NCI-H1048 (cell line): ENCODE measurements at regions not wholly inside any gene's neighbourhood (a gene's known extent, or its start where the extent isn't known, plus 50 kb on each side); places are given as distances from the start of the nearest gene placed in this dataset.

Experiments used
- DNase-seq: peaks from one replicate; lab custom pipeline; 2025; lab: John Stamatoyannopoulos, UW

DNA sequence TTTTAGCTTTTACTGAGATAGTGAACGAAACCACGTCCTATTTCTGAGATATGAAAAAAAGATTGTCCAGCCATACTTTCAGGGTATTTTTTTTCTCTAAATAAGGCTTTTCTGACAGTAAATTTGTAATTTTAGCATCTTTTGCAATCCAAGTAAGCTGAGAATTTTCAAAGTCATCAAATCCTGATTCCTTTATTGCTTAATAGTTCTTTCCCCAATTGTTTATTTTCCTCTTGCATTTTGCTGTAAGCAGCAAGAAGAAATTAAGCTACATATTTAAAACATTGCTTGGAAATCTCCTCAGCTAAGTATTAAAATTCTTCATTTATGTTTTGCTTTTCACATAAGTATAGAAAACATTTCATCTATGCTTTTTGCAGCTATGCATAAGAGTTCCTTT is 493.3 kb upstream of the CCDC179 start:
- no peak for DNase-seq

DNA sequence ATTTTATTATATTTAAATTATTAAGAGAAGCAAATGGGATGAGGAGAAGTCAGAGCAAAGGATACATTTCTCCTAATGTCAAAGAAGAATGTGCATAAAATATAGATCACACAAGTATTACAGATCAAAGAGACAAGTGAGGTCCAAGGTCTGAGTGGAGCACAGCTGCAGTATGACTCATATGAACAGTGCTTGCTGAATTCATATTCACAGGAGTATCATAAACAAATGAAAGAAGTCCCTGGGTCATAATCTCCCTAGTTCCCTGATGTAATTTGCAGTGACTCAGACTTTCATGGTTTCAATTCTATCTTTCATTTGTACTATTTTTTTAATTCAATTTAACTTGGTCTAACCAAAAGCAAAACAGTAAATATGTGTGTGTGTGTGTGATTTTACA is 499.0 kb upstream of the CCDC179 start:
- no peak for DNase-seq

GRCh38 chr11:23364076-23364475 is 503.8 kb upstream of the CCDC179 start:
- DNase-seq: no peak

DNA sequence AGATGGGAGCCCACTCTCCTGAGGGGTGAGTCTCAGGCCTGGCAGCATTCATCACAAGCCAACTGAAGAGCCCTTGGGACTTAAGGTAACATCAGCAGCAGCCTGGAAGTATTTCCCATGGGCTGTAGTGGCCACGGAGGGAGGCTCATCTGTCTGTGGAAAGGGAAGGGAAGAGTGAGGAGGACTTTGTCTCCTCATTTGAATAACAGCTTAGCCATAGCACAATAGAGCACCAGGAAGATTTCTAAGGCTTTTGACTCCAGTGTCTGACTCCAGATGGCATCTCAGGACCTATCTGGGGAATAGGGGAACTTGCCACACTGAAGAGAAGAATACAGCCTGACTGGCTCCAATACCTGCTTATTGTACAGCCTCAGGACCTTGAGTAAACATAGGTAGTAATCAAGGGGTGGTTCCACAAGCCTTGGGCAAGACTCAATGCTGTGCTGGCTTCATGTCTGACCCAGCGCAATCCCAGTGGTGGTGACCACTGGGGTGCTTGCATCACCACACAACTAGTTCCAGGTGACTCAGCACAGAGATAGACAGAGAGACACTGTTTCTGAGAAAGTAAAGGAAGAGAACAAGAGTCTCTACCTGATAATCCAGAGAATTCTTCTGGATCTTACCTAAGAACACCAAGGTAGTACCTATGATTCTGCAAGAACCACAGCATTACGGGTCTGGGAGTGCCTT is 510.5 kb upstream of the CCDC179 start:
- no peak for DNase-seq

- no peak for DNase-seq
These were observed 517.6 kb upstream of the CCDC179 start for GRCh38 chr11:23377909-23378308.

- DNase-seq: no peak
These were observed 530.8 kb upstream of the CCDC179 start for GRCh38 chr11:23391031-23391430.

- no peak for DNase-seq
These were observed 537.8 kb upstream of the CCDC179 start for GRCh38 chr11:23398052-23398451.

GRCh38 chr11:23399995-23400394 is 539.7 kb upstream of the CCDC179 start:
- DNase-seq: no peak

- DNase-seq: no peak
These were observed 543.2 kb upstream of the CCDC179 start for GRCh38 chr11:23403210-23404185.

GRCh38 chr11:23404225-23405160 is 544.2 kb upstream of the CCDC179 start:
- no peak for DNase-seq

- DNase-seq: no peak
These were observed 545.2 kb upstream of the CCDC179 start for GRCh38 chr11:23405350-23405937.

GRCh38 chr11:23406131-23406819 is 546.0 kb upstream of the CCDC179 start:
- DNase-seq: no peak

DNA sequence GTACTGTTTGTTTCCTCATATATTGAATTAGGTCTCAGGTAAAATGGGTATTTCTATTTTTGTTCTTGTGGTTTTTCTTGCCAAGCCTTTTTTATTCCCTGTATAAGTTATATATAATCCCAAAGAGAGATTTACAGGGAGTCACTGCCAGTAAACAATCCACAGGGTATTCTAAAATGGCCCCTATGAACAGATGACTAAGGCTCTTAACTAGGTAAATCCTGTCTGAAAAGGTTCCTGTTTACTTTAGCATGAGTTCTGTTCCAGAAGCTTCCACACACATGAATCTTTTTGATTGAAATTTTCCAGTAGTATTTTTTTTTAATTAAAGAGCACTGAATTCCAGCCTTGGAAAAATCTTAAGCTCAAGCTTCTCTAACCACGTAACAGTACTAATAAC is 552.8 kb upstream of the CCDC179 start:
- no peak for DNase-seq

DNA sequence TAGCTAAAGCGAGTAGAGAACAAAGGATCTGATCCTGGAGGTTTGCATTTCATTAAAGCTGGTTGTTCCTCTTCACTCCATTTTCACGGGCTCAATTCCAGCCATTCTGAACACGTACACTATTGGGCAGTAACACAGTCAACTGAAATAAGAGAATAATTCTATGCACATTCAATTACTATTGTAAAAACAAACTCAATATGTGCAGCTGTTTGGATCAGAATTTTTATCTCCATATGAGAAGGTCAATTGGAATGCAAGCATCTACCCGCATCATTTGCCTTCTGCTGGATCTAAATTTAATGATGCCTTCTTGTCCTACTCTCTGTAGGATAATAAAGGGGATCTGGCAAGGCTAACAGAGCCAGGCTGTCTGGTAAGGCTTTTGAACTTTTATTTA is 562.8 kb upstream of the CCDC179 start:
- no peak for DNase-seq

DNA sequence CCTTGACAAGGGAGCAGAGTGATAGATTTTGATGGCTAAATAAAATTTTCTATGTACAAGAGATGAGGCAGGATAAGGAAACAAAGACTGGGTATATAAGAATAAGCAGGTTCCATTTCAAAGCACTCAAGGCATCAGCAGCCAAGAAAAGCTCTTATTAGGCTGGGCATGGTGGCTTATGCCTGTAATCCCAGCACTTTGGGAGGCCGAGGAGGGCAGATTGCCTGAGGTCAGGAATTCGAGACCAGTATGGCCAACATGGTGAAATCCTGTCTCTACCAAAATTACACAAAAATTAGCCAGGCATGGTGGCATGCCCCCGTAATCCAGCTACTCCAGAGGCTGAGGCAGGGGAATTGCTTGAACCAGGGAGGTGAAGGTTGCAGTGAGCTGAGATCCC is 563.4 kb upstream of the CCDC179 start:
- DNase-seq: no peak

DNA sequence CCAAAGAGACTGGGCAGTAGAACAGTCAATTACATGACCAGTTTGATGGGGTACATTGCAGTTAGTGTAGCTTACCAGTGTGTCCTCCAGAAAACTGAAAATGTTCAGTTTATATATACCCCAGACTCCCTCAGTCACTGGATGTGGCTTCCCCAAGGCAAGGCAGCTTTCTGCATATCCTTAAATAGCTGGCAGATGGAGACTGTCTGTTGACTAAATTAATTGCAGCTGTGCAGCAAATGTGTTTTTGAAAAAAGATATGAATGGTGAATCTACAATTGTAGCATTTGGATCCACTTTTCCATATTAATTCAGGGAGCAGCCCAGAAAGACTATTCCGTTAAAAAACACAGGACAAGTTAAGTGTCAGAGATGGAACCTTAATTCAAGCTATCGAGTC is 565.1 kb upstream of the CCDC179 start:
- no peak for DNase-seq

DNA sequence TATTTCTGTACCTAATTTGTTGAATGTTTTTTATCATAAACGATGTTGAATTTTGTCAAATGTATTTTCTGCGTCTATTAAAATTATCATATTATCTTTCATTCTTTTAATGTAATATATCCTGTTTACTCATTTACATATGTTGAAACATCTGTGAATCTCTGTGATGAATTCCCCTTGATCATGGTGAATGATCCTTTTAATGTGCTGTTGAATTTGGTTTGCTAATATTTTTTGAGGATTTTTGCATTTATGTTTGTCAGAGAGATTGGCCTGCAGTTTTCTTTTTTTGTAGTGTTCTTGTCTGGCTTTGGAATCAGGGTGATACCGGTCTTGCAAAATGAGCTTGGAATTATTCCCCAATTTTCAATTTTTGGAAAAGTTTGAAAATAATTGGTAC is 569.3 kb upstream of the CCDC179 start:
- DNase-seq: no peak

GRCh38 chr11:23453522-23453921 is 593.2 kb upstream of the CCDC179 start:
- no peak for DNase-seq

- DNase-seq: no peak
These were observed 595.1 kb upstream of the CCDC179 start for GRCh38 chr11:23455321-23455891.

- DNase-seq: no peak
These were observed 597.4 kb upstream of the CCDC179 start for GRCh38 chr11:23457641-23458040.

DNA sequence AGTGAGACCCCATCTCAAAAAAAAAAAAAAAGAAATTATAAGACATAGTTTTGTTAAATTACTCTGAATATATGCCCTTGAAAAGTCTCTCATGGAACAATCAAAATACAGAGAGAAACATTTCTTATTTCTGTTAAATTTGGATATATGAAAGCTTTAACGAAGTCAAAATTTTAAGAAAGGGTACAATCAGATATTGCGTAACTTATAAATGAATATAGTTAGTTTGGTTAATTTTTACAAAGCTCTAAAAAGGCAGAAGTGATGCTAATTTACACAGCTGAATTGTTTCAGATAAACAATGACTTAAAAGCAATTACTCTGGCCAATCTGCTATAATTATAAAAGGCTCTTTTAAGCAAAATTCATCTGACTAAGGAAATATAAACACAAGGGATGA is 611.6 kb upstream of the CCDC179 start:
- DNase-seq: no peak
